22Rv1 (cell line): ENCODE measurements at regions not wholly inside any gene's neighbourhood (a gene's known extent, or its start where the extent isn't known, plus 50 kb on each side); places are given as distances from the start of the nearest gene placed in this dataset.

ENCODE experiments used
- CTCF ChIP-seq: fragments of 450-650 bp; IDR thresholded peaks from 2 replicates; pipeline ENCODE4 v1.5.1; 2017; ENCODE audit warnings: mild to moderate bottlenecking
- ZFX ChIP-seq: fragments of 450-650 bp; IDR thresholded peaks from 2 replicates; pipeline ENCODE4 v1.6.1; 2017; ENCODE audit warnings: antibody characterized with exemption, borderline replicate concordance

- TF ChIP-seq CTCF: no peak
- TF ChIP-seq ZFX: no peak
Measured at GRCh38 chr13:61111529-61111928, 304.1 kb downstream of the PCDH20 start.
